Tibial nerve (tissue), 4 donors: ENCODE measurements at regions not wholly inside any gene's neighbourhood (a gene's known extent, or its start where the extent isn't known, plus 50 kb on each side); places are given as distances from the start of the nearest gene placed in this dataset.

Experiments
- DNase-seq, 2 donors: peaks; one replicate each; pipeline ENCODE4 v3.0.0-alpha.2; 2019; ENCODE audit warnings: low spot score in 2 of 2
- H3K27ac ChIP-seq, 4 donors: fragments of 200-600 bp; sonication (generic) in 3 of 4; one replicate each; pipeline ENCODE4 v1.5.1; 2017 to 2019; ENCODE audit warnings: mild to moderate bottlenecking in 1 of 4
- H3K27me3 ChIP-seq, 2 donors: fragments of 200-600 bp; sonication (generic) in 1 of 2; one replicate each; pipeline versions ENCODE4 v1.5.1 to v1.6.0; 2017 to 2019
- H3K36me3 ChIP-seq, 3 donors: fragments of 200-600 bp; sonication (generic); one replicate each; pipeline ENCODE4 v1.5.1; 2018 to 2019
- H3K4me1 ChIP-seq, 4 donors: fragments of 200-600 bp; sonication (generic) in 3 of 4; one replicate each; pipeline ENCODE4 v1.5.1; 2017 to 2019
- H3K4me3 ChIP-seq, 4 donors: fragments of 200-600 bp; sonication (generic) in 3 of 4; one replicate each; pipeline ENCODE4 v1.5.1; 2017 to 2019; ENCODE audit warnings: mild to moderate bottlenecking in 1 of 4, moderate library complexity in 1 of 4
- H3K9me3 ChIP-seq, 4 donors: fragments of 200-600 bp; sonication (generic) in 3 of 4; one replicate each; pipeline ENCODE4 v1.5.1; 2017 to 2019
- EP300 ChIP-seq, 2 donors: sonication (generic); formaldehyde crosslinking; IDR thresholded peaks; one replicate each; pipeline ENCODE4 v1.6.1; 2017; ENCODE audit warnings: antibody characterized with exemption in 2 of 2, mild to moderate bottlenecking in 1 of 2
- POLR2A ChIP-seq, 2 donors: fragments of 450-650 bp; IDR thresholded peaks; one replicate each; pipeline ENCODE4 v1.6.1; 2017; ENCODE audit warnings: antibody characterized with exemption in 2 of 2, mild to moderate bottlenecking in 2 of 2, moderate library complexity in 2 of 2
- WGBS, 2 donors: methylation state at CpG; one replicate each; pipeline ENCODE4 v1.1.5; 2018; 5-methylcytosine and 5-hydroxymethylcytosine counted together
- TF ChIP-seq, protein P1 (sequence below), 5 experiments: fragments of 200-600 bp in 3 of 5; fragments of 450-650 bp in 2 of 5; sonication (generic) in 3 of 5; IDR thresholded peaks; one replicate each; pipeline ENCODE4 v1.5.1; 2016 to 2019; ENCODE audit warnings: antibody characterized with exemption in 5 of 5, mild to moderate bottlenecking in 3 of 5, moderate library complexity in 2 of 5

DNA sequence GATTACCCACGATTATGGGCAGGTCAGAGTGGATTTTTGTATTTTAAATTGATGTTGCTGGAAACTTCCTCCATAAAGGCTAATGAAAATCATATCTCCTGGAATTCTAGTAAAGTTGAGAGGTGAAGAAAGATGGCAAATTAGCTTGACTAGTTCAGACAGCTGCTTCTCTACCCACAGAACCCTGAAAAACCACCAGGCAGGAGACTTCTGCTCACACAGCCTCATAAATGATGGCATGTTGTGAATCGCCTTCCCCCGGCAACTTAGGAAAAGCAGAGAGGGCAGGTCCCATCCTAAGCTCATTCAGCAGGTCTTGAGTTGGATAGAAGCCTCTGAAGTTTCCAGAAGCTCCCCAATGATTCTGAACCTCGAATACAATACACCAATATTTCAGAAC is 87.6 kb upstream of the SLC7A1 start:
- Histone ChIP-seq H3K27ac (no peak overlapping the region), H3K4me1 (no peaks in the 10 kb centered on the region), H3K36me3 (no peaks in the 10 kb centered on the region), H3K27me3 (no peaks in the 10 kb centered on the region), H3K9me3 (peaks cover 0 to 10% (median 0%) of the 10 kb centered on the region in 4 donors), H3K4me3 (no peak overlapping the region)
- TF ChIP-seq, protein P1, sequence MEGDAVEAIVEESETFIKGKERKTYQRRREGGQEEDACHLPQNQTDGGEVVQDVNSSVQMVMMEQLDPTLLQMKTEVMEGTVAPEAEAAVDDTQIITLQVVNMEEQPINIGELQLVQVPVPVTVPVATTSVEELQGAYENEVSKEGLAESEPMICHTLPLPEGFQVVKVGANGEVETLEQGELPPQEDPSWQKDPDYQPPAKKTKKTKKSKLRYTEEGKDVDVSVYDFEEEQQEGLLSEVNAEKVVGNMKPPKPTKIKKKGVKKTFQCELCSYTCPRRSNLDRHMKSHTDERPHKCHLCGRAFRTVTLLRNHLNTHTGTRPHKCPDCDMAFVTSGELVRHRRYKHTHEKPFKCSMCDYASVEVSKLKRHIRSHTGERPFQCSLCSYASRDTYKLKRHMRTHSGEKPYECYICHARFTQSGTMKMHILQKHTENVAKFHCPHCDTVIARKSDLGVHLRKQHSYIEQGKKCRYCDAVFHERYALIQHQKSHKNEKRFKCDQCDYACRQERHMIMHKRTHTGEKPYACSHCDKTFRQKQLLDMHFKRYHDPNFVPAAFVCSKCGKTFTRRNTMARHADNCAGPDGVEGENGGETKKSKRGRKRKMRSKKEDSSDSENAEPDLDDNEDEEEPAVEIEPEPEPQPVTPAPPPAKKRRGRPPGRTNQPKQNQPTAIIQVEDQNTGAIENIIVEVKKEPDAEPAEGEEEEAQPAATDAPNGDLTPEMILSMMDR (IDR thresholded peaks at IDR 0.05), result no peak
- no peak for TF ChIP-seq EP300 (IDR thresholded peaks at IDR 0.05)
- no peak for TF ChIP-seq POLR2A (IDR thresholded peaks at IDR 0.05)
- WGBS, 2 donors, result 77 to 96% methylated on average over 4 of the region's 4 CpGs
- DNase-seq, result no peak

DNA sequence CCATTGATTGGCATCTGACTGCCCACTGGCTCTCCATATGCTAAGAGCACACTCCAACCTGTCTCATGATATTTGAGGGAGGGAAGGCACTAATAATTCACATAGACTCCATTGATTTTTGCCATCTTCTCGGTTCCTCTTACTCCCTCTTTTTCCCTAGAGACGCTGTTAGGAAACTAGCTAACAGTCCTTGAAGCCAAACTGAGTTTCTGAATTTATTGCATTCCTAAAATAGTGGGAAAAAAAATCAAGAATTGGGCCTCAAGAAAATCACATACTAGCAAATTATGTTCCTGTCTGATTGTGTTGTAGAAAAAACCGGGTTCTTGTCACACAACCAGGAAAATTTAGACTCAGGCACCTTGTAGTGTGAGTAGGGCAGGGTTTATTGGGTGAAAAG is 86.4 kb upstream of the SLC7A1 start:
- Histone ChIP-seq H3K4me3 (no peak overlapping the region), H3K27me3 (no peaks in the 10 kb centered on the region), H3K36me3 (no peaks in the 10 kb centered on the region), H3K27ac (no peak overlapping the region), H3K9me3 (peaks cover 0 to 10% (median 0%) of the 10 kb centered on the region in 4 donors), H3K4me1 (no peaks in the 10 kb centered on the region)
- DNase-seq, result no peak
- WGBS, 2 donors, result 64 to 67% methylated on average over 3 of the region's 3 CpGs
- TF ChIP-seq POLR2A (IDR thresholded peaks at IDR 0.05) (no peak), EP300 (IDR thresholded peaks at IDR 0.05) (no peak)
- TF ChIP-seq, protein P1 (IDR thresholded peaks at IDR 0.05), result no peak

DNA sequence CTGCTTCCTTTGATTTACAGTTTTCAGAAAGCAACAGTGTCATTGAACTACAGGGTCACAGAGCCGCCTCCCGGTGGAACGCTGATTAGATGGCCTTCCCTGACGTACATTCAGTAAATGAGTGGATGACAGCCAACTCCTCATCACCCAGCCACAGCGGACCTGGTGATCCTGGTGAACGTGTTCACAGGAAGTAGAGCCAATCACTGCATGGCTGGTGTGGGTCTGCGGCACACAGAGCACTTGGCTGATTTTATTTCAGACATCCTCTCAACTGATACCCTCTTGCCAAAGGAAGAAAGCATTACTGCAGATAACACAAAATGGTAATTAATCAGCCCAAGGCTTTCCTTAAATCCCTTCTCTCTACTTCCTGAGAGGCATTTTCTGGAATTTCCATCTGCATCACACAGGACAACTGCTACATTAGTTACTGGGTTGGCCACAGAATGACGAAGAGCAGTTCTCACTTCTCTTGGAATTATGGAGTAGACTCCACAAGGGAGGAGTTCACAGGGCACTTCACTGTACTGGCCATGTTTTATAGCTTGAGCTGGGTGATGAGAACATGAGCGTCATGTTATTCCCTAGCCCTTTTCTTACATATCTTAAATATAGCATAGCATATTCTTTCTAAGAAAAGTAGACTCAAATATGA is 84.0 kb upstream of the SLC7A1 start:
- Histone ChIP-seq H3K4me3 (no peak overlapping the region), H3K9me3 (peaks cover 0 to 10% (median 0%) of the 10 kb centered on the region in 4 donors), H3K27ac (no peak overlapping the region), H3K27me3 (no peaks in the 10 kb centered on the region), H3K36me3 (no peaks in the 10 kb centered on the region), H3K4me1 (no peaks in the 10 kb centered on the region)
- no peak for TF ChIP-seq POLR2A (IDR thresholded peaks at IDR 0.05)
- peak in 1 of 2 donors; percentile 50 for TF ChIP-seq EP300 (IDR thresholded peaks at IDR 0.05)
- TF ChIP-seq, protein P1 (IDR thresholded peaks at IDR 0.05), result no peak
- 40 to 45% methylated on average over 9 of the region's 9 CpGs for WGBS, 2 donors
- DNase-seq, result no peak

DNA sequence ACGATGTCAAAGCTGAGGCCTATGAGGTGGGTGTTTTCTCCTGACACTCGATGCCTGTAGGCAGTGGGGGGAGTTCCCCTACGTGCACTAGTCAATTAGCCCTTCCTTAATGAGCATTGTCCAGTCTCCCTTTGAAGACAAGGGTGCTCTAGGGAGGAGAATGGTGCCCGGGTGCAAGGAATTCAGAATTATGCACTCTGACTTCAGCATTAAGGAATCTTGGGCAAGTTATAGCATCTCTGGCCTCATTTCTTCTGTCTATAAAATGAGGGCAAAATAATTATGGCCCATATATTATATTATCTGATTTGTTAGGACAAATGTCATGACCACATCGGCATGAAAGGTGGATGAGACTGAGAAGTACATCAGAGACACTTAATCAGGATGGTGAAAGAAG is 82.1 kb upstream of the SLC7A1 start:
- Histone ChIP-seq H3K9me3 (no peaks in the 10 kb centered on the region), H3K36me3 (no peaks in the 10 kb centered on the region), H3K4me3 (no peak overlapping the region), H3K4me1 (no peaks in the 10 kb centered on the region), H3K27ac (no peak overlapping the region), H3K27me3 (no peaks in the 10 kb centered on the region)
- TF ChIP-seq, protein P1 (IDR thresholded peaks at IDR 0.05), result no peak
- TF ChIP-seq EP300 (IDR thresholded peaks at IDR 0.05), result no peak
- TF ChIP-seq POLR2A (IDR thresholded peaks at IDR 0.05), result no peak
- WGBS, 2 donors, result 65 to 74% methylated on average over 5 of the region's 5 CpGs
- no peak for DNase-seq

DNA sequence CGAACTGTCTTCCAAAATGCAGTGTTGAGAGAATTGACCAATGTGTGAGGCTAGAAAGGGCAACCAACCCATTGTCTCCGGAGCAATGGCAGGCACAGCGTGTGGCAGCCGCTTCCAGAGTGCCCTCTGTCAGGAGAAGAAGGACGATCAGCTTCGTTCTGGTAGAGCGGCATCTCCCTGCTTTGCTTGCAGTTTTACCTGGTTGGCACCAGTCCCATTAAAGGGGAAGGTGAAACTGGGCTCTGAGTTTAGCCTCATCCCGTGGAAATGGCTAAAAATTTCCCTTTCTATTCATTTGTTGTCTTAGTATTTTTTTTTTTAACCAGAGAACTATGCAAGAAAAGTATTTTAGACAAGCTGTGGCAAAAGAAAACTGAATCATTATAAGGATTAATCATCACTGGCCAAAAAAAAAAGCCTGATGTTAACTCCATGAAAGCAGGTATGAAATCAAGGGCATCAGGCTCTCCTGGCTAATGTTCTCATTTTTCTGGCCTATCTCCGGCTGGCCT is 81.5 kb upstream of the SLC7A1 start:
- no peak overlapping the region for H3K4me3 ChIP-seq
- no peak overlapping the region for H3K27ac ChIP-seq
- 75 to 85% methylated on average over 9 of the region's 9 CpGs for WGBS, 2 donors
- no peaks in the 10 kb centered on the region for H3K4me1 ChIP-seq
- DNase-seq, result no peak
- no peaks in the 10 kb centered on the region for H3K36me3 ChIP-seq
- no peaks in the 10 kb centered on the region for H3K27me3 ChIP-seq
- no peak for TF ChIP-seq POLR2A (IDR thresholded peaks at IDR 0.05)
- TF ChIP-seq, protein P1 (IDR thresholded peaks at IDR 0.05), result no peak
- H3K9me3 ChIP-seq, result no peaks in the 10 kb centered on the region
